ENCODE measurements at regions not wholly inside any gene's neighbourhood (a gene's known extent, or its start where the extent isn't known, plus 50 kb on each side); places are given as distances from the start of the nearest gene placed in this dataset.

GRCh38 chr1:58064166-58064565, 482.4 kb downstream of the OMA1 start:
- DNase-seq (ENCODE audit: extremely low read depth in 1 of 4, low spot score in 3 of 4) = no peak
- Histone ChIP-seq H3K79me2 (ENCODE audit: control insufficient read depth, insufficient read depth, low read length) (no peaks in the 10 kb centered on the region), H3K27ac (ENCODE audit: extremely low read depth, low read depth, low read length) (no peak overlapping the region), H3K4me1 (replicated peaks in 1 of 2; ENCODE audit: control insufficient read depth in 2 of 2, insufficient read depth in 2 of 2, low read length in 2 of 2) (no peaks in the 10 kb centered on the region; a peak in 1 of 5 replicates), H4K20me1 (replicated peaks; ENCODE audit: control insufficient read depth, insufficient read depth, low read length) (no peaks in the 10 kb centered on the region), H3K36me3 (ENCODE audit: control insufficient read depth, insufficient read depth, low read length) (no peaks in the 10 kb centered on the region), H3K4me3 (no peak overlapping the region), H3K27me3 (ENCODE audit: control insufficient read depth in 2 of 2, insufficient read depth in 2 of 2, low read length in 2 of 2) (peaks cover 0 to 12% of the 10 kb centered on the region in 2 experiments; a peak in 1 of 5 replicates), H3K9me3 (replicated peaks; ENCODE audit: control insufficient read depth, insufficient read depth, low read depth, low read length) (no peaks in the 10 kb centered on the region), H3K4me2 (ENCODE audit: insufficient read depth, low read length) (no peak overlapping the region), H3K9me1 (ENCODE audit: control insufficient read depth, insufficient read depth, low read length) (no peaks in the 10 kb centered on the region), H3K9ac (ENCODE audit: insufficient read depth in 1 of 2, low read depth in 2 of 2, low read length in 2 of 2) (no peak overlapping the region), H2AFZ (ENCODE audit: low read depth, low read length) (no peak overlapping the region)
- FAIRE-seq = no peak
- no peak; the same call in 2 of the 3 replicates for ATAC-seq
- intact Hi-C loops (cut with micrococcal nuclease) = no loop called here
- no TSS peak for BruUV-seq (replicated peaks)
- POLR2A ChIA-PET = no interaction called here
- CTCF ChIA-PET (ENCODE audit: low intra/inter-chr PET ratio) = no interaction called here
- TF ChIP-seq ARNT (IDR thresholded peaks at IDR 0.05) (no peak), TCF7L2 (IDR thresholded peaks at IDR 0.05; ENCODE audit: low read depth, low read length) (no peak), ZNF77 (CRISPR knock-in tag; IDR thresholded peaks at IDR 0.05) (no peak), ZNF212 (CRISPR knock-in tag; IDR thresholded peaks at IDR 0.05) (no peak), ERF (CRISPR knock-in tag; IDR thresholded peaks at IDR 0.05) (no peak), ZNF655 (CRISPR knock-in tag; IDR thresholded peaks at IDR 0.05) (no peak)
- under 1% methylated on average over 8 of the region's 8 CpGs for WGBS (ENCODE audit: insufficient coverage, low coverage, missing lambda C conversion rate)
- in situ Hi-C loops (cut with MboI) = no loop called here

GRCh38 chr1:58063095-58063494, 483.4 kb downstream of the OMA1 start:
- CTCF ChIA-PET (ENCODE audit: low intra/inter-chr PET ratio) = no interaction called here
- H3K27me3 ChIP-seq (ENCODE audit: control insufficient read depth in 2 of 2, insufficient read depth in 2 of 2, low read length in 2 of 2) = peaks cover 0 to 12% of the 10 kb centered on the region in 2 experiments; a peak in 1 of 5 replicates
- no peaks in the 10 kb centered on the region for H3K9me3 ChIP-seq (replicated peaks; ENCODE audit: control insufficient read depth, insufficient read depth, low read depth, low read length)
- POLR2A ChIA-PET = no interaction called here
- no peak overlapping the region for H3K4me3 ChIP-seq
- H3K4me1 ChIP-seq (replicated peaks in 1 of 2; ENCODE audit: control insufficient read depth in 2 of 2, insufficient read depth in 2 of 2, low read length in 2 of 2) = no peaks in the 10 kb centered on the region; a peak in 1 of 5 replicates
- 0% methylated on average over 4 of the region's 4 CpGs for WGBS (ENCODE audit: insufficient coverage, low coverage, missing lambda C conversion rate)
- ATAC-seq = no peak
- no TSS peak for BruUV-seq (replicated peaks)
- no peaks in the 10 kb centered on the region for H3K79me2 ChIP-seq (ENCODE audit: control insufficient read depth, insufficient read depth, low read length)
- H3K9ac ChIP-seq (ENCODE audit: insufficient read depth in 1 of 2, low read depth in 2 of 2, low read length in 2 of 2) = no peak overlapping the region
- no peak overlapping the region for H3K27ac ChIP-seq (ENCODE audit: extremely low read depth, low read depth, low read length)
- H4K20me1 ChIP-seq (replicated peaks; ENCODE audit: control insufficient read depth, insufficient read depth, low read length) = no peaks in the 10 kb centered on the region
- intact Hi-C loops (cut with micrococcal nuclease) (no loop called here), in situ Hi-C loops (cut with MboI) (no loop called here)
- no peak overlapping the region for H2AFZ ChIP-seq (ENCODE audit: low read depth, low read length)
- no peaks in the 10 kb centered on the region for H3K9me1 ChIP-seq (ENCODE audit: control insufficient read depth, insufficient read depth, low read length)
- no peak for DNase-seq (ENCODE audit: extremely low read depth in 1 of 4, low spot score in 3 of 4)
- TF ChIP-seq RBM39 (optimal IDR thresholded peaks at IDR 0.05; ENCODE audit: low read depth, low read length) (no peak), BACH1 (tag; IDR thresholded peaks at IDR 0.05) (no peak)
- no peaks in the 10 kb centered on the region for H3K36me3 ChIP-seq (ENCODE audit: control insufficient read depth, insufficient read depth, low read length)
- H3K4me2 ChIP-seq (ENCODE audit: insufficient read depth, low read length) = no peak overlapping the region
- FAIRE-seq = no peak

All from K562 (cell line).